NCI-H1694 treated with DMSO at 0.1 percent for 48 hours (cell line): ENCODE measurements at regions not wholly inside any gene's neighbourhood (a gene's known extent, or its start where the extent isn't known, plus 50 kb on each side); places are given as distances from the start of the nearest gene placed in this dataset.
"Not testable (repeated sequence)": the region's sequence is repeated elsewhere in the genome, so short reads cannot be mapped to it uniquely, and the experiment has no call there.

Experiments used
- DNase-seq: peaks from one replicate; lab custom pipeline; 2025; lab: John Stamatoyannopoulos, UW

- DNase-seq = no peak
Observed at GRCh38 chr12:104906695-104907094, 51.4 kb downstream of the SLC41A2 start.

GRCh38 chr12:104905446-104905845, 52.6 kb downstream of the SLC41A2 start:
- not testable (repeated sequence) for DNase-seq

DNA sequence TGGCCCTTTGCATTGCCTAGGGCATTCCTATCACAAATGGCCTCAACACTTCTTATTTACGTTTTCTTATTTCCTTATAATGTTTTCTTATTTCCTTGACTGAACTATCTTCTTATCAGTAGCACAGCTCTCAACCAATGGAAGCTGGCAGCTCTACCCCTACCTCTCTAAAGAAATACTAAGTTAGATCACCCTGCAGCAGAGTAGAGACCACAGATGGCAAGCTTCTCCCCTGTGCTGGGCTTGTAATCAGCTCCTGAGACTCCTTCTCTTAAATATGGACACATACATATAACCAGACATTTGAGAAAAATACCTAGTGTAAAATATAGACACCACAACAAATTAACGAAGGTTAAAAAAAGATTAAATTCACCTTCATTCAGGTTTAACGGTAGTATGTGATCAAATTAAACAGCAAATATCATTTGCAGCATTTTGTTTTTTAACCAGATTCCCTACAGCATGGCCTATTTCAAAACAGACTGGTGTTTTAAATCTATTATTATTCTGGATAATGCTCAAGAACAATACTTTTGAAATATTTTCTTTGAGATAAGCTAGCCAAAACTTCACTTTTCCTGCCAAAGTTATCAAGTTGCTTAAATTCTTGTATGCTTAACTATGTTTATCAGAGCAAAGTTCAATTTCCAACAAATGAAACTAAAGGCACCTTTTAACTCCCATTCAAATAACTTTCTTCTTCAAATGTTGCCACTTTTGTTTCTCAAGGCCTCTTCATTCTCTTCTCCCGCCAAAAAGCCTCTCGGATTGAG, 54.3 kb downstream of the SLC41A2 start:
- no peak for DNase-seq

DNA sequence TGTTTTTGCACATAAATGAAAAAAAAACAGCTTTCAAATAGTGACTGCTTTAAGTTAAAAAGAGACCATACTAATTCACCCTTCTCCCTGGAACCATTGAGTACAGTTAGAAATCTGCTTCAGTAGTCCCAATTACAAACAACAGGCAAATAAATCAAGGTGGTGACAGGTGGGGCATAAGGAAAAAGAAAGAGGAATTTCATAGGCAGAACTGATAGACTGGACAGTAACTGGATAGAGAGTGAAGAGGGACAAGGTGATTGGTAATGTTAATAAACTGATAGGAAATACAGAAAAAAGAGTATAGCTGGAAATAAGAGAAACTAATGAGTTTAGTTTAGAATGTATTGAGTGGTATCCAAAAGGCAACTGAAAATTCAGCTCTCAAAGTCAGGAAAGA, 56.0 kb downstream of the SLC41A2 start:
- no peak for DNase-seq

DNA sequence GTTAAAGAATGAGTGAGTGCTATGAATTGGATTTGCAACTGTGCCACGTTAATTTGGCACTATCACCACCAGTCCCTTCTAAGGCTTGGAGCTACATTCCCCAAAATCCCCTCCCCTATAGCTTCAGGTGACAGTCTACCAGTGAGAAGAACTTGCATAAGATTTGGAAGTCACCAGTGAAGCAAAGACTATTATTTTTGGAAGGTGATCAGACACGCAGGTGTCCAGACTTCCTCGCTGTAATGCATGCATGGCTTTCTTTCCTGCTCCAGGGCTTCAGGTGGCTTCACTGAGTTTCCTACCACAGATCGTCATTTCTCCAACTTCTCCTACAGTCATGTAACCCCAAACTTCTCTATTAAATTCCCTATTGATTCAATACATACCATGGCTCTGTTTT, 61.4 kb downstream of the SLC41A2 start:
- DNase-seq = no peak

- DNase-seq = no peak
Observed at GRCh38 chr12:104896146-104896545, 61.9 kb downstream of the SLC41A2 start.

DNA sequence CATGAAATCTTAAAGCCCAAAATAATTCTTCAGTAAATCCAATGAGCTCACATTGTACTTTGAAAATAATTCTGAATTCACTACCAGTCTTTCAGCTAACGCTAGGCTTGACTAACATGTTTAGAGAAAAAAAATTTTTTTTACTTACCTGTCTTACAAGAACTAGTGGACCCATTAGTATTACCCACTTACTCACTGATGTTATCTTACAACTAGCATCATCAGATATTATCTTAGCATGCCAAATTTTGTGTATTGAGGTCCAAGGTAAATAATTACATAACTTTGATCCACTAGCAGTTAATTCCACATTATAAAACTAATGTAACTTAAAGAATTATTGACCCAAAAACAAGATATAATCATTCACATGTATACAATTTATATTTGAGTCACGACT, 62.7 kb downstream of the SLC41A2 start:
- DNase-seq = no peak

- DNase-seq = no peak
Observed at GRCh38 chr12:104890476-104891096, 67.5 kb downstream of the SLC41A2 start.

DNA sequence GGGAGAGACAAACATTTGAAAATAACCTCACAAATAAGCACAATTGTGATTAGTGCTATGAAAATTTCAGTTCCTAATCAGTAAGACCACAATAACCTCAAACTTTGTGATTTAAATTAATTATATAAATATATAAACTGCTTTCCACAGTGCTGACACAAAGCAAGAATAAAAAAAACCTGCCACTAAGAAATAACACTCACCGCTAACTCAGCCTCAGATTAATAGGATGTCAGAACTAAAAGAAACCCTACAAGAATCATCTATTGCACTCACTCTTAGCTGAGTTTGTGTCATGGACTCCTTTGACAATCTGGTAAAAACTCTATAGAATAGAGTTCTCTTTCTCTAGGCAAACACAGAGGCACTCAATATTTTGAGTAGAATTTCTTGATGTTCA, 68.4 kb downstream of the SLC41A2 start:
- no peak for DNase-seq

DNA sequence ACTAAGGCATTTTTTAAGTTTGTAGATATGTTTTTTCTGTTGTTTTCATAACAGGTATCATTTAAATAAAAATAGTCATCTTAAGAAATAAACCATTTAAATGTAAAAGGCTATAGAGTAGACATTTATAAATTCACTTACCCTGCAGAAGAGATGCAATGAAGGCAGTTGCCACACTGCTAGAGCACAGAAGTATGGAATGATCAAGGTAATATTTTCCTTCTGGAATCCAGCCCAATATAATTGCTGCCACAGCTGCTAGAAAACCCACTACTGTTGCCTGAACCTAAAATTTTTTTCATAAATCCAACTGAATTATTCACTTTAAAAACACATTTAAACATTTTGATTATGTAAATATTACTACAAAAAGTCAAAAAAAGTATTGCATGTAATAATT, 69.2 kb downstream of the SLC41A2 start:
- peak; percentile 18 for DNase-seq

GRCh38 chr12:104888481-104888880, 69.6 kb downstream of the SLC41A2 start:
- DNase-seq = no peak

DNA sequence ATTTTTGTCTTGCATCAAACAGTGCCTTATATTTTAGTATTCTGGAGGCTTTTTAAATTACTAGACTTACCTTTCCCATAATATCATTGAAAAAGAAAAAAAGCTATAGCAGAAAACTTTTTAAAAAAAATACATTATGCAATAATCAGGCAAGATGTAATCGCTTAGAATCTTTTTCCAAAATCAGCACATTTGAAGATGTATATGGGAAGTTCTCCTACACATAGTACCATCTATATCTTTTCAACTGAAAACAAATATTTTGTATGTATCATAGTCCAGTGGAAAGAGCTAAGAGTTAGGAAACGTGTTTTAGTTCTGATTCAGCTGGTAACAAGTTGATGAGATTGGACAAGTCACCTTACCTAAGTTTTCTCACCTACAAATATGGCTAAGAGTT, 70.6 kb downstream of the SLC41A2 start:
- DNase-seq = no peak

DNA sequence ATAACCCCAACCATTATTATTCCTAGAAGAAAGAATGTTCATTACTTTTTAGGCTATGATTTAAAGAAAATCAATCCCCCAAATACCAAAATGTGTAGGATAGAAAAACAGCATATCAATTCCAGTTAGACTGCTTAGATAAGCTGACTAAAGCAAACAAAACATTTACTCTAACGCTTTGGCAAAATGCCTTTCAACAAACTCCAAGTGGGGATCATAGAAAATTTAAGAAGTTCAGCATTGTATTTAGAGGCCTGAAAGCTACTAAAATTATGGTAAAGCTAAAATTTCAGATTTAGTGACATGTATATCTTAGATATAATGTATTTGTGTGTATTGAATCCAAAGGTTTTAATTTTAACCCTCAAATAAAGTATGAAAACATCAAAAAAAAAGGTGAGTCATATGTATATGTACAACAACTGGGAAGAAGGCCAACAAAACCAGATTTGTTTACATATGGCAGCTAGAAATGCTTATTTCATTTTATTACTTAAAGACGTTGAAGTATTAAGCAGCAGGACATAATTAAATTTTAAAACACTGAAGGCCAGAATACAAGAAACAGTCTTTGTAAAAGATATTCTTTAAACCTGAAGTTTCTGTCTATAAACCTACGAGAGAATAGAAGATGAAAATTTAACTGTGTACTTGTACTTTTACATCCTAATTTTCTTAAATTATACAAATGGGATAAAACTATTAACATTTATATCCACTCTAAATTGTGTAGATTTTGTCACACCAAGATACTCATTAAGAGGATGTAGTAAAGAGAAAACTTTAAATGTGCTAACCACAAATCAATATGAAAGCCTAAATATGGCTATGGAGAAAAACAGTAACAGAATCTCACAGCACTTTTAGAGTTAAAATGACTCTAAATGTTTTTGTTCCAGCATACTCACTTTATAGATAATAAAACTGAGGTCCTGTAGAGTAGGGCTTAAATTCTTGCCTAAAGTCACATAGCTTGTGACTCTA, 71.4 kb downstream of the SLC41A2 start:
- DNase-seq = peak; percentile 88

DNA sequence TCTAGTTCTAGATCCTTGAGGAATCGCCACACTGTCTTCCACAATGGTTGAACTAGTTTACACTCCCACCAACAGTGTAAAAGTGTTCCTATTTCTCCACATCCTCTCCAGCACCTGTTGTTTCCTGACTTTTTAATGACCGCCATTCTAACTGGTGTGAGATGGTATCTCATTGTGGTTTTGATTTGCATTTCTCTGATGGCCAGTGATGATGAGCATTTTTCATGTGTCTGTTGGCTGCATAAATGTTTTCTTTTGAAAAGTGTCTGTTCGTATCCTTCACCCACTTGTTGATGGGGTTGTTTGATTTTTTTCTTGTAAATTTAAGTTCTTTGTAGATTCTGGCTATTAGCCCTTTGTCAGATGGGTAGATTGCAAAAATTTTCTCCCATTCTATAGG, 79.2 kb downstream of the SLC41A2 start:
- DNase-seq = not testable (repeated sequence)

DNA sequence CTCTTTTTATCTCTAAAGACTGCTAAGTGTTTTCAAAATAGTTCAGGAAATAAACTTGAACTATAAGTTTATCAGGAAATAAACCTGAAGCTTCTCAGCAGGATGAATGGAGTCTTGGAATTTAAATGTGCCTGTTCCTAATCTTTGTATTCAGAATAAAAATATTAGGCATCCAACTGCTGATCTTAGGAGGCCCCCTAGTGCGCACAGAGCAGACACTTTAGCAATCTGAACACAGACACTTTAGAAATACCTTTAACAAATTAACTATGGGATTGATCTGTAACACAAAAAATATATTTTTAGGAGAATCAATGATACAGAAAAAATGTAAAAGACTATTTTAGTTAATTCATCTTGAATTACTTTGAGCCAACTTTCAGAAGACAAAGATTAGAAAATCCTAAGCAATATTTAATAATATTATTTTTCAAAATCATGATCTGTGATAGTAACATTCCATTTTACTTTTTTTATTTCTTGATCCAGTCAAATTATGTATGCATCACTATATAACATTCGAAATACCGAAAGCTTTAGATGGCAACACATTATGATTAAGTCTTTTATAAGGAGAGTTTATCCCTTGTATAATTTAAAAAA, 80.9 kb downstream of the SLC41A2 start:
- peak; percentile 45 for DNase-seq

DNA sequence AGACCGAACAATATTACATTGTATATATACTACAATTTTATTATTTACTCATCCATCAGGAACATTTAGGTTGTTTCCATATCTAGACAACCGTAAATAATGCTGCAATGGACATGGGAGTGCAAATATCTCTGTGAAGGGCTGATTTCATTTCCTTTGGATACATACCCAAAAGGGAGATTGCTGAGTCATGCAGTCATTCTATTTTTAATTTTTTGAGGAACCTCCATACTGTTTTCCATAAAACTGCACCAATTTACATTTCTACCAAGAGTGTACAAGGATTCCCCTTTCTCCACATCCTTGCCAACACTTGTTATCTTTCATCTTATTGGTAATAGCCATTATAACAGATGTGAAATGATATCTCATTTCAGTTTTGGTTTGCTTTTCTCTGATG, 84.7 kb downstream of the SLC41A2 start:
- no peak for DNase-seq

DNA sequence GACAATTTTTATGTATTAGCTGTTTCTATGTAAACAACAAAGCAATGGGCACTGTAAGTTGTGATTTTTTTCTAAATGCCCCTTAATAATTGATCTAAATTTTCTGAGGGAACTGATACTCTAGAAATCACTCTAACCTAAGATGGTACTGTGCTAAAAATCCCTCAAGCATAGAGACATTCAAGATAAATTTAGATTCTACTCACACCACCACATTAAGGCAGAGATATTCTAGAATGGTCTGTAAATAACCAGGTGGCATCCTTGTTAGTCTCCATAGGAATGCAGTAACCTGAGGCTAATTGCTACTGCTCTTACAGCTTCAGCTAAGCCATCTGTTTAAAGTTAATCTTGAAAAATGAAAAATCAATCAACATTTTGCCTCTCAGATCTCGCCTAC, 87.3 kb downstream of the SLC41A2 start:
- DNase-seq = peak; percentile 27

GRCh38 chr12:104866291-104866690, 91.8 kb downstream of the SLC41A2 start:
- DNase-seq = no peak

DNA sequence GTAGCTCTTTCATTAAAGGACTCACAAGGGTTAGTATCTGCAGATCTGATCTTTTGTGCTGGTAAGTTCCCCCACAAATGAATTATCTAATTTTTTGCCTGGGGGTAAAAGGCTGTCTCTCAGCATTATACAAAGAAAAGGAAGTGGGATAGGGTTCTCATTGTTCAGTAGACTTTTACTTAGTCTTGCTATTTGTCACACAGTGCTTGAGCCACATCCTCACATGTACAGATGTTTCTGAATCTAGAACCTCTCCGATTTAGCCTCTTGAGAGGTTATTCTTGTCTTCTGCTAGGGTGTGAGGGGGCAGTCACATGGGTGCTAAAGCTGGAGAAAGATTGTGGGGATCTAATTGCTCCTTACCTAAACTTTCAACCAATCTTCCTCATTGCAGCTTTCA, 93.0 kb downstream of the SLC41A2 start:
- no peak for DNase-seq

GRCh38 chr12:104864668-104865067, 93.4 kb downstream of the SLC41A2 start:
- no peak for DNase-seq

DNA sequence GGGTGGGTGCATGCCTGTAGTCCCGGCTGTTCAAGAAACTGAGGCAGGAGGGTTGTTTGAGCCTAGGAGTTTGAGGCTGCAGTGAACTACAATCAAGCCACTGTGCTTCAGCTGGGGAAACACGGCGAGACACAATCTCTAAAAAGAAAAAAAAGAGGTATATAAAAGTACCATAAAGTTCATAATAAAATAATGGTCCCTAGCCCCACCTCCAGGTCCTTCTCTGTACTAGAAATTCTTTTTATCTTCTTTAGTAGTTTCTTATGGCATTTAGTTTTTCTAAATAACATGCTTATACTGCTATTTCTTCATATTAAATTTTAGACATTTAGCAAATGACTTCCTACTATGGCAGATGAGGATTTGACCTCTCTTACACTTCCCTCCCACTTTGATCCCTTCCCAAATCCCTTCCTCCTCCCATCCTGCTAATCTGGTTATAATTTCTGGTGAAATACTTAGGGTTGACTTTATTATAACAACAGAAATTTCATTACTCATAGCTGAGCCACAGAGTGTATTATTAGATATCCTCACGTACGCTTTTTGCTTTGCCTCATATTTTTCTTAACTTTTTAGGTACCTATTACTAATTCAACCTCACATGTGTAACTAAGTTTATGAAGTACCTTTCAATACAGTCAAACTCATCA, 94.7 kb downstream of the SLC41A2 start:
- DNase-seq = no peak
